Subcutaneous abdominal adipose tissue (tissue), 5 donors: ENCODE measurements at regions not wholly inside any gene's neighbourhood (a gene's known extent, or its start where the extent isn't known, plus 50 kb on each side); places are given as distances from the start of the nearest gene placed in this dataset.

ENCODE experiments used
- H3K27ac ChIP-seq: one replicate; pipeline ENCODE4 v1.7.0; 2013; ENCODE audit warnings: low read depth, mild to moderate bottlenecking, inconsistent platforms, low read length, moderate library complexity
- H3K27me3 ChIP-seq, 5 donors: one replicate each; pipeline ENCODE4 v1.7.0; 2013; ENCODE audit warnings: low read length in 5 of 5, inconsistent platforms in 1 of 5; ENCODE audit not compliant: control insufficient read depth in 5 of 5, insufficient read depth in 4 of 5
- H3K36me3 ChIP-seq, 5 donors: one replicate each; pipeline ENCODE4 v1.7.0; 2013; ENCODE audit warnings: low read length in 5 of 5; ENCODE audit not compliant: control insufficient read depth in 5 of 5, insufficient read depth in 5 of 5
- H3K4me1 ChIP-seq, 5 donors: one replicate each; pipeline ENCODE4 v1.7.0; 2013; ENCODE audit warnings: low read length in 5 of 5, mild to moderate bottlenecking in 3 of 5, moderate library complexity in 1 of 5; ENCODE audit not compliant: control insufficient read depth in 5 of 5, insufficient read depth in 5 of 5
- H3K4me3 ChIP-seq, 5 donors: one replicate each; pipeline ENCODE4 v1.7.0; 2013; ENCODE audit warnings: low read length in 5 of 5, low read depth in 1 of 5
- H3K9ac ChIP-seq, 5 donors: one replicate each; pipeline ENCODE4 v1.7.0; 2013; ENCODE audit warnings: low read length in 5 of 5, mild to moderate bottlenecking in 4 of 5, moderate library complexity in 3 of 5
- H3K9me3 ChIP-seq, 5 donors: one replicate each; pipeline ENCODE4 v1.7.0; 2013; ENCODE audit warnings: low read length in 5 of 5; ENCODE audit not compliant: control insufficient read depth in 5 of 5
- donor health status: healthy.
- donor health status: healthy.
- donor health status: healthy.
- donor health status: healthy.
- donor health status: healthy.

GRCh38 chr7:96532428-96532935, 177.2 kb downstream of the SEM1 start:
- H3K4me1 ChIP-seq = peaks cover 0 to 6% (median 4%) of the 10 kb centered on the region in 5 donors
- no peaks in the 10 kb centered on the region for H3K9me3 ChIP-seq
- no peak overlapping the region for H3K9ac ChIP-seq
- H3K36me3 ChIP-seq = no peaks in the 10 kb centered on the region
- no peak overlapping the region for H3K4me3 ChIP-seq
- H3K27me3 ChIP-seq = no peaks in the 10 kb centered on the region
- H3K27ac ChIP-seq = no peak overlapping the region

DNA sequence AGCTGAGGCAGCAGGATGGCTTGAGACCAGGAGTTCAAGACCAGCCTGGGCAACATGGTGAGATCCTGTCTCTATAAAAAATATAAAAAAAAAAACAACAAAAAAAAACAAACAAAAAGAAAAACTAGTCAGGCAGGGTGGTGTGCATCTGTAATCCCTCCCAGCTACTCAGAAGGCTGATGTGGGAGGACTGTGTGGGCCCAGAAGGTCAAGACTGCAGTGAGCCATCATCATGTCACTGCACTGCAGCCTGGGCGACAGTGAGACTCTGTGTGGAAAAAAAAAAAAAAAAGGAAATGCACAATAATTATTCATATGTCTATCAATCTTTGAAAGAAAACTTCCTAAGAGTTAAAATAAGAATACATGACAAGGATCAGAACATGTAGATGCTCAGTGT, 178.3 kb downstream of the SEM1 start:
- Histone ChIP-seq H3K36me3 (no peaks in the 10 kb centered on the region), H3K27ac (no peak overlapping the region), H3K4me3 (no peak overlapping the region), H3K9ac (no peak overlapping the region), H3K4me1 (peaks cover 0 to 6% (median 4%) of the 10 kb centered on the region in 5 donors), H3K27me3 (no peaks in the 10 kb centered on the region), H3K9me3 (no peaks in the 10 kb centered on the region)

DNA sequence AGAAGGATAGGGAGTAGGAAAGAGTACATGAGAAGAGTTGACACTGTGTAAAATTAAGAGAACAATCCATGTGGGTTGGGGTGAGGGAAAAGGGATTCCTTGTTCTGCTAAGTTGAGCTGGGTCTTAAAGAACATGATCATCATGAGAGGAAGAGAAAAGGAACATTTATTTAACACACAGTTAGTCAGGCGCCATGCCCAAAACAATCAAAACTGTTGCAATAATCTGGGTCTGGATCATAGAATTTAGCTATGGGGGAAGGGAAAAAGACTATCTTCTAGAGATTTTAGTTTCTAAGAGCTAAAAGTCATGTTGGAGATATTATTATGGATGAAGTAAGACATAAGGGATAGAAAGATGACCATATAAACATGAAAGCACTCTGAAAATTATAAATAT, 178.9 kb downstream of the SEM1 start:
- Histone ChIP-seq H3K27ac (no peak overlapping the region), H3K4me1 (peaks cover 0 to 6% (median 4%) of the 10 kb centered on the region in 5 donors), H3K4me3 (no peak overlapping the region), H3K36me3 (no peaks in the 10 kb centered on the region), H3K9me3 (no peaks in the 10 kb centered on the region), H3K9ac (no peak overlapping the region), H3K27me3 (no peaks in the 10 kb centered on the region)

GRCh38 chr7:96527133-96527827, 182.4 kb downstream of the SEM1 start:
- Histone ChIP-seq H3K9ac (no peak overlapping the region), H3K4me1 (no peaks in the 10 kb centered on the region), H3K9me3 (no peaks in the 10 kb centered on the region), H3K36me3 (no peaks in the 10 kb centered on the region), H3K27me3 (no peaks in the 10 kb centered on the region), H3K4me3 (no peak overlapping the region), H3K27ac (no peak overlapping the region)

DNA sequence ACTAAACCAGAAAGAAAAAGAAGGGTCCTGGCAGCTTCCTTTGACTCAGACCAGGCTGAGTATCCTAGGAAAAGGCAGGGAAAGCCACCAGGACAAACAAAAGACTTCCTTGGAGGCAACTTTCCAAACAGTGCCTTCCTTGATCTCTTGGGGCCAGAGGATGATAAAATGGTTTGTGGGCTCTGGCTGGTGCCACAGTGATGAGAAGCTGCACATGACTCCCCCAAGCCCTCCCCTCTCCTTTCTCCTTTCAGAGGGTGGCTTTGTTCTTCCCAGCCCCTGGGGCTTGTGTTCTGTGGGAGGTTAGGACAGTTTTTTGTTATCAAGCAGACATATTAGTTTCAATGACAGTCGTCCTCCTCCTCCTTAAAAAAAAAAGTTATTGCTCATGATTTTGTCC, 183.2 kb downstream of the SEM1 start:
- no peak overlapping the region for H3K27ac ChIP-seq
- no peaks in the 10 kb centered on the region for H3K9me3 ChIP-seq
- no peaks in the 10 kb centered on the region for H3K4me1 ChIP-seq
- H3K9ac ChIP-seq = no peak overlapping the region
- no peaks in the 10 kb centered on the region for H3K27me3 ChIP-seq
- H3K4me3 ChIP-seq = no peak overlapping the region
- no peaks in the 10 kb centered on the region for H3K36me3 ChIP-seq

GRCh38 chr7:96521068-96521894, 188.4 kb downstream of the SEM1 start:
- Histone ChIP-seq H3K9ac (no peak overlapping the region), H3K27ac (no peak overlapping the region), H3K9me3 (peaks cover 0 to 4% (median 0%) of the 10 kb centered on the region in 5 donors), H3K36me3 (no peaks in the 10 kb centered on the region), H3K27me3 (no peaks in the 10 kb centered on the region), H3K4me3 (no peak overlapping the region), H3K4me1 (no peaks in the 10 kb centered on the region)

DNA sequence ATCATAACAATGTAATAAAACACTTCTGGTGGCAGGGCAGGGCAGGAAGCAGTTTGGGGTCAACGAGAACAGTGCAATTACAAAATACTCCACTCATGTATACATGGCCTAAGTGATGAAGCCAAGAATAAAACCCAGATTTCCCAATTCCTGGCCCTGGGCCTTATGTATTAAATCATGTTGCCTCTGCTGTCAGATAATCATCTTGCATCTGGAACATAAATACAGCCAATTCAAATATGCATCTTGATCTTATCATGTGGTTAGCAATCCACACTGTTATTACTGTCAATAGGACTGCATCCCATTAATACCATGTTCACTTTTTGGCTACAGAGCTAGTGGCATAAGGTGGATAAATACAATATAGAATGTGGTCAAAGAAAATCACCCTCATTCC, 186.5 kb upstream of the SLC25A13 start:
- Histone ChIP-seq H3K27ac (no peak overlapping the region), H3K36me3 (no peaks in the 10 kb centered on the region), H3K9ac (no peak overlapping the region), H3K4me3 (no peak overlapping the region), H3K27me3 (no peaks in the 10 kb centered on the region), H3K4me1 (peaks cover 0 to 3% (median 0%) of the 10 kb centered on the region in 5 donors), H3K9me3 (no peaks in the 10 kb centered on the region)

DNA sequence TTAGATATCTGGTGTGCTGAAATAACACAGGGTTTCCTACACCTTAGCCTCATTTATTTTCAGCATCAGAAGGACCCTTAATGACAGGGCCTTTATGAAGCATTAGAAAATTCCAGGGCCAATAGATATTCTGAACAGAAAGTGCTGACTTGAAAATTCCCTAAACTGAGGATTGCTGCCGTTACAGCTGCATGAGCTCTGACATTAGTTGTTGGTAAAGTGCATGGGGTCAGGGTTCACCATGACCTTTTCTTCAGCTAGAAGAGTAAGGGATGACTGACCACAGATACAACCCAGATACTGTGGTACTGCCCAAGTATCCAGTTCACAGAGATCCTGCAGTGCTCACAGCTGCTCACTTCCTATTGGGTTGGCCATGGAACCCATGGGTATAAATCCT, 181.7 kb upstream of the SLC25A13 start:
- no peak overlapping the region for H3K27ac ChIP-seq
- H3K36me3 ChIP-seq = no peaks in the 10 kb centered on the region
- H3K9me3 ChIP-seq = no peaks in the 10 kb centered on the region
- no peaks in the 10 kb centered on the region for H3K27me3 ChIP-seq
- no peak overlapping the region for H3K4me3 ChIP-seq
- H3K9ac ChIP-seq = no peak overlapping the region
- peaks cover 0 to 3% (median 0%) of the 10 kb centered on the region in 5 donors for H3K4me1 ChIP-seq

DNA sequence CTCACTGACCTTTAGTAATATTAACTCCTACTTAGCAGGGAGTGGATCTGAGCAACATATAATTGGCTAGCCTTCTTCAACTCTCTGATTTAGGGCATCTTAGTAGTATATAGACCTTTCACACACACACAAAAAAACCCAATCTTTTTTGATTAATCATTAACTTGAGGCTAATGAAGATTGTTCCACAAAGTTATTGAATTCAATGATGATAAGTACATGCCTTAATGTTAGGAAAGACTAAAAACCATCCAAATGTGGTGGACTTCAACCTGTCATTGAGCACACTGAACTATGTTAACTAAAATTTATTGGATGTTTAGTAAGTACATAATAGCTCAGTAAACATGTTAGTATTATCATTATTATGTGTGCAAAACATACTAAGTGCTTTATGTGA, 179.4 kb upstream of the SLC25A13 start:
- no peaks in the 10 kb centered on the region for H3K9me3 ChIP-seq
- no peaks in the 10 kb centered on the region for H3K4me1 ChIP-seq
- H3K36me3 ChIP-seq = no peaks in the 10 kb centered on the region
- no peak overlapping the region for H3K9ac ChIP-seq
- H3K4me3 ChIP-seq = no peak overlapping the region
- H3K27me3 ChIP-seq = no peaks in the 10 kb centered on the region
- no peak overlapping the region for H3K27ac ChIP-seq

DNA sequence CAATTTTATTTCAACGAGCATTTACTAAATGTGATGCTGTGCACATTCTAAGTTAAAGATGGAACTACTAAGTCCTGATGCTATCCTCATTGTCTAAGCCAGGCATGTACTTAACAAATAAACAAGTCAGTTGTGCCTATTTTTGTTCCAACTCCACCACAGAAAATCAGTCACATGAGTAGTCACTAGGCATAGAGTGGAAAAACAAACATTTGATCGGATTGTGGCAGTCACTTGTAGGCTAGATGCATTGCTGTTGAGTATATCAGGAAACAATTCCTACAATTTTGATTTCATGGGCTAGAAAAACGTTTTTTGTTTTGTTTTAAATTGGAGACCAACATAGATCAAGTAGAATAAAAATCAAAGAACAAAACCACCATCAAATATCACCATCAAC, 177.6 kb upstream of the SLC25A13 start:
- no peaks in the 10 kb centered on the region for H3K9me3 ChIP-seq
- no peaks in the 10 kb centered on the region for H3K36me3 ChIP-seq
- no peaks in the 10 kb centered on the region for H3K4me1 ChIP-seq
- no peak overlapping the region for H3K4me3 ChIP-seq
- H3K27ac ChIP-seq = no peak overlapping the region
- H3K27me3 ChIP-seq = no peaks in the 10 kb centered on the region
- no peak overlapping the region for H3K9ac ChIP-seq
